Endothelial cell of umbilical vein (primary cell): ENCODE measurements at regions not wholly inside any gene's neighbourhood (a gene's known extent, or its start where the extent isn't known, plus 50 kb on each side); places are given as distances from the start of the nearest gene placed in this dataset.

Source experiments
- BruUV-seq: library from RNA; stranded (reverse); fragments of 400-500 nt; replicated peaks from 2 replicates; lab custom pipeline; 2021; lab: Mats Ljungman, UMichigan
- CTCF ChIA-PET: fragments of 300-600, 350-600 bp; sonication (Branson Sonifier 250); formaldehyde crosslinking; loops from one replicate; lab custom pipeline; 2021; ENCODE audit warnings: antibody characterized with exemption, inconsistent platforms; lab: Charles Lee
- POLR2A ChIA-PET: fragments of 300-600, 350-600 bp; sonication (Branson Sonifier 250); formaldehyde crosslinking; loops from one replicate; lab custom pipeline; 2021; ENCODE audit warnings: antibody characterized with exemption, inconsistent platforms; lab: Charles Lee
- DNase-seq: peaks from one replicate; pipeline ENCODE4 v3.0.0-alpha.2; 2011; ENCODE audit warnings: low read depth, low spot score
- FAIRE-seq: peaks from 2 replicates; lab custom pipeline; 2011; peaks lifted over from hg19 to GRCh38; lab: Jason Lieb, UNC
- H2AFZ ChIP-seq: 2 replicates; pipeline ENCODE4 v1.6.0; 2012; ENCODE audit warnings: low read depth, low read length, control low read depth, inconsistent platforms
- H3K27ac ChIP-seq: 2 replicates; pipeline ENCODE4 v1.5.1; 2011; ENCODE audit warnings: low read depth, mild to moderate bottlenecking, control low read depth, low read length, moderate library complexity; ENCODE audit not compliant: insufficient read depth
- H3K27me3 ChIP-seq, 2 experiments: 2 replicates each; pipeline versions ENCODE4 v1.6.0 to v1.6.1; 2011; ENCODE audit warnings: low read length in 2 of 2, mixed read lengths in 1 of 2; ENCODE audit not compliant: control insufficient read depth in 2 of 2, insufficient read depth in 2 of 2
- H3K36me3 ChIP-seq, 2 experiments: 2 replicates in 1 of 2; 3 replicates in 1 of 2; pipeline ENCODE4 v1.5.1; 2011; ENCODE audit warnings: low read length in 2 of 2, mild to moderate bottlenecking in 1 of 2, moderate library complexity in 1 of 2; ENCODE audit not compliant: control insufficient read depth in 2 of 2, insufficient read depth in 2 of 2; ENCODE audit errors: extremely low read depth in 1 of 2
- H3K4me1 ChIP-seq: 3 replicates; pipeline ENCODE4 v1.5.1; 2011; ENCODE audit warnings: mild to moderate bottlenecking, low read length; ENCODE audit not compliant: control insufficient read depth, insufficient read depth; ENCODE audit errors: extremely low read depth
- H3K4me2 ChIP-seq: 2 replicates; pipeline ENCODE4 v1.6.1; 2011; ENCODE audit warnings: low read length, control low read depth, mixed read lengths; ENCODE audit not compliant: insufficient read depth
- H3K4me3 ChIP-seq, 3 experiments: fragments of 200-600 bp in 1 of 3; sonication (generic), shearing (Covaris generic) in 1 of 3; replicated peaks in 1 of 3; 2 replicates each; pipeline ENCODE4 v1.5.1; 2011 to 2016; ENCODE audit warnings: control low read depth in 3 of 3, low read length in 3 of 3, mild to moderate bottlenecking in 2 of 3, inconsistent platforms in 1 of 3, low read depth in 1 of 3, moderate library complexity in 1 of 3; ENCODE audit not compliant: insufficient read depth in 1 of 3
- H3K79me2 ChIP-seq: 2 replicates; pipeline ENCODE4 v1.6.0; 2012; ENCODE audit warnings: low read length, inconsistent platforms; ENCODE audit not compliant: control insufficient read depth, insufficient read depth
- H3K9ac ChIP-seq: replicated peaks from 2 replicates; pipeline ENCODE3; 2011; ENCODE audit warnings: low read length, control low read depth; ENCODE audit not compliant: insufficient read depth; ENCODE audit errors: extremely low read depth
- H3K9me1 ChIP-seq: replicated peaks from 3 replicates; pipeline ENCODE4 v1.6.0; 2011; ENCODE audit warnings: mild to moderate bottlenecking, low read length; ENCODE audit not compliant: control insufficient read depth, insufficient read depth; ENCODE audit errors: extremely low read depth
- H3K9me3 ChIP-seq: replicated peaks from 2 replicates; pipeline ENCODE4 v1.5.1; 2012; ENCODE audit warnings: low read length, inconsistent platforms; ENCODE audit not compliant: control insufficient read depth, insufficient read depth
- H4K20me1 ChIP-seq: replicated peaks from 2 replicates; pipeline ENCODE3; 2011; ENCODE audit warnings: mild to moderate bottlenecking, low read length; ENCODE audit not compliant: control insufficient read depth, insufficient read depth; ENCODE audit errors: extremely low read depth
- CTCF ChIP-seq, 2 donors: IDR thresholded peaks; 1 replicate in 1 of 2; 2 replicates in 1 of 2; pipeline ENCODE4 v1.5.1; 2011; ENCODE audit warnings: low read length in 2 of 2, mild to moderate bottlenecking in 2 of 2, moderate library complexity in 2 of 2, control low read depth in 1 of 2, inconsistent platforms in 1 of 2, low read depth in 1 of 2; ENCODE audit not compliant: insufficient read depth in 1 of 2; ENCODE audit errors: extremely low read depth in 1 of 2
- EZH2 ChIP-seq: IDR thresholded peaks from 2 replicates; pipeline ENCODE4 v1.6.1; 2012; ENCODE audit warnings: borderline replicate concordance, low read depth, mild to moderate bottlenecking, moderate library complexity, low read length, inconsistent platforms; ENCODE audit not compliant: severe bottlenecking
- FOS ChIP-seq: IDR thresholded peaks from 2 replicates; pipeline ENCODE4 v1.6.1; 2011; ENCODE audit warnings: mild to moderate bottlenecking, low read length, moderate library complexity, borderline replicate concordance; ENCODE audit not compliant: insufficient read depth
- GATA2 ChIP-seq: IDR thresholded peaks from 2 replicates; pipeline ENCODE4 v1.7.0; 2011; ENCODE audit warnings: low read depth, mild to moderate bottlenecking, moderate library complexity, mixed read lengths, low read length; ENCODE audit not compliant: insufficient read length, insufficient read depth
- JUN ChIP-seq: IDR thresholded peaks from 2 replicates; pipeline ENCODE4 v1.6.1; 2011; ENCODE audit warnings: borderline replicate concordance, low read depth; ENCODE audit not compliant: insufficient read length, insufficient read depth
- MAX ChIP-seq: IDR thresholded peaks from 2 replicates; pipeline ENCODE4 v1.6.1; 2011; ENCODE audit not compliant: insufficient read depth, insufficient read length
- MYC ChIP-seq: IDR thresholded peaks from one replicate; pipeline ENCODE4 v1.6.1; 2011; ENCODE audit warnings: mild to moderate bottlenecking, low read depth, low read length
- POLR2A ChIP-seq: IDR thresholded peaks from 2 replicates; pipeline ENCODE4 v1.6.1; 2012; ENCODE audit warnings: low read depth, mild to moderate bottlenecking, control low read depth, low read length
- POLR2AphosphoS5 ChIP-seq: IDR thresholded peaks from 2 replicates; pipeline ENCODE4 v1.6.1; 2012; ENCODE audit warnings: low read depth, mild to moderate bottlenecking, control low read depth, low read length, moderate library complexity; ENCODE audit not compliant: insufficient read depth
- dilution Hi-C: fragments of 300-500 bp; cut with MboI; formaldehyde crosslinking; loops from one replicate; pipeline ENCODE4 v1.15.0; 2019; ENCODE audit warnings: low sequenced_read_pairs; ENCODE audit not compliant: extremely low pct_ligation_motif_present
- intact Hi-C: fragments of 100-400 bp; cut with micrococcal nuclease; formaldehyde crosslinking; loops from one replicate; pipeline ENCODE4 v1.10.0; 2022

DNA sequence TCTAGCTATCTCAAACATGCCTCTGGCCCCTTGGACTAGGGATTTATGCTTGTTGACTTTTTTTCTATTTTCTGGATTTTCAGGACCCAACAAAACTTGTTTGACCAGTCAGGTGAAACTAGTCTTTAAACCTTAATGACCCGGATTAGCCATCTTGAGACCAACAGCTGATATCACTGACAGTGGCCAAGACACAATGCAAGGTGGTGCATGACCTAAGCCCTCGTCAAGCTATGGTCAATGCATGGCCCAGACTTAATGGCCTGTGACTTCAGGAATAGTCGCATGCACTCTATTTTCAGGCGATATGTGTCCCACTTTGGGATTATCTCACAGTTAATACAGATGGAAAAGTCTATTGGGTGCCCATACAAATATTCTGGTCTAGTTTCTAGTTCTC, 190.4 kb downstream of the ZBTB18 start:
- DNase-seq (no peak), FAIRE-seq (no peak)
- ChIA-PET POLR2A (no interaction called here), CTCF (no interaction called here)
- H3K9me1 ChIP-seq: no peaks in the 10 kb centered on the region
- H3K9me3 ChIP-seq: no peaks in the 10 kb centered on the region
- no TSS peak for BruUV-seq
- H3K36me3 ChIP-seq: no peaks in the 10 kb centered on the region
- dilution Hi-C loops: no loop called here
- no peaks in the 10 kb centered on the region for H3K27me3 ChIP-seq
- H3K79me2 ChIP-seq: no peaks in the 10 kb centered on the region
- TF ChIP-seq POLR2AphosphoS5 (no peak), MYC (no peak), JUN (no peak), POLR2A (no peak)
- no peak overlapping the region for H3K27ac ChIP-seq
- intact Hi-C loops: no loop called here
- no peaks in the 10 kb centered on the region for H4K20me1 ChIP-seq
- H2AFZ ChIP-seq: no peak overlapping the region
- no peak overlapping the region for H3K4me3 ChIP-seq
- peaks cover 3% of the 10 kb centered on the region for H3K4me1 ChIP-seq
- no peak overlapping the region for H3K9ac ChIP-seq
- no peak overlapping the region for H3K4me2 ChIP-seq

DNA sequence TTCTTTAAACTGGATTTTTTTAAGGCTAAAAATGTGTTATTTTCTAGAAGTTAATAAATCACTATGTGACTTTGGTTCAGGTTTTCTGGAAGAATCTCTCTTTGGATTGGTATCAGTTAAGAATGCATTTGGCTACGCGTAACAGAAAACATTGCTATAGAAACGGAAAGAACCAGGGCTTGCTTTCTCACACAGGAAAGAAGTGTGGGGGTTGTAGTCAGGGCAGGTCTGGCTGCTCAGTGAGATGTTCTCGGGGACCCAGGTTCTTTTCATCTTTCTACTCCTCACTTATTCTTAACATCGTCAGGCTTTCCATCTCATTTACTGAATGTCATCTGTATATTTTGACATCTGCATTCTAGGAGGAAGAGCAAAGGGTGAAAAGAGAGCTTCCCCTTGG, 191.4 kb downstream of the ZBTB18 start:
- POLR2A ChIA-PET: interaction anchor here (0.6 kb wide), 1 partner anchor 192 kb away, joined by 3 read pairs; no protein-coding TSS in a partner anchor
- no peak for DNase-seq
- no TSS peak for BruUV-seq

More for the DNA sequence above, 191.4 kb downstream of the ZBTB18 start:
- Histone ChIP-seq H3K36me3 (no peaks in the 10 kb centered on the region), H2AFZ (no peak overlapping the region), H3K27me3 (no peaks in the 10 kb centered on the region), H3K9me3 (no peaks in the 10 kb centered on the region), H3K27ac (no peak overlapping the region), H3K4me2 (no peak overlapping the region), H3K4me1 (no peaks in the 10 kb centered on the region), H3K79me2 (no peaks in the 10 kb centered on the region), H3K9me1 (no peaks in the 10 kb centered on the region), H3K9ac (no peak overlapping the region), H3K4me3 (no peak overlapping the region), H4K20me1 (no peaks in the 10 kb centered on the region)
- CTCF ChIA-PET: interaction anchor here (0.6 kb wide), 1 partner anchor 39 kb away, joined by 3 read pairs; no protein-coding TSS in a partner anchor
- TF ChIP-seq JUN: no peak
- TF ChIP-seq EZH2: no peak
- no peak for TF ChIP-seq GATA2
- no peak for TF ChIP-seq FOS
- TF ChIP-seq MYC: no peak
- no peak for TF ChIP-seq MAX
- TF ChIP-seq CTCF (IDR thresholded peaks at IDR 0.05; ENCODE audit: extremely low read depth in 1 of 2, insufficient read depth in 1 of 2, low read depth in 1 of 2, low read length in 2 of 2): no peak
- TF ChIP-seq POLR2AphosphoS5: no peak
- TF ChIP-seq POLR2A: no peak
- no peak for FAIRE-seq
- intact Hi-C loops (no loop called here), dilution Hi-C loops (no loop called here)
